ENCODE measurements at regions not wholly inside any gene's neighbourhood (a gene's known extent, or its start where the extent isn't known, plus 50 kb on each side); places are given as distances from the start of the nearest gene placed in this dataset.

GRCh38 chr2:191565647-191566198, 112.2 kb upstream of the NABP1 start:
- Histone ChIP-seq H3K4me3 (replicated peaks in 1 of 4; ENCODE audit: control extremely low read depth in 1 of 4, insufficient read depth in 1 of 4, low read depth in 3 of 4, low read length in 4 of 4) (no peak overlapping the region), H3K27me3 (ENCODE audit: control insufficient read depth, insufficient read depth, low read length) (no peaks in the 10 kb centered on the region), H3K4me2 (ENCODE audit: extremely low read depth, insufficient read depth, low read length) (no peak overlapping the region), H3K27ac (ENCODE audit: insufficient read depth, low read length) (no peak overlapping the region), H3K36me3 (ENCODE audit: control insufficient read depth, insufficient read depth, low read length) (no peaks in the 10 kb centered on the region), H3K9ac (ENCODE audit: insufficient read depth, low read length) (no peak overlapping the region), H4K20me1 (ENCODE audit: control insufficient read depth, extremely low read depth, insufficient read depth, low read length) (no peaks in the 10 kb centered on the region), H3K9me3 (ENCODE audit: control insufficient read depth, insufficient read depth, low read depth, low read length) (no peaks in the 10 kb centered on the region), H2AFZ (ENCODE audit: low read length) (no peak overlapping the region), H3K4me1 (ENCODE audit: control insufficient read depth, extremely low read depth, insufficient read depth, low read length) (no peaks in the 10 kb centered on the region), H3K79me2 (ENCODE audit: control insufficient read depth, insufficient read depth, low read length) (no peaks in the 10 kb centered on the region)
- TF ChIP-seq CTCF (conservative IDR thresholded peaks at IDR 0.05 in 1 of 2, IDR thresholded peaks at IDR 0.05 in 1 of 2; ENCODE audit: low read depth in 1 of 2, low read length in 2 of 2), result no peak
- no peak for TF ChIP-seq EZH2 (IDR thresholded peaks at IDR 0.05; ENCODE audit: low read length, missing control alignments)
- DNase-seq (ENCODE audit: low read depth in 2 of 2), result no peak

GRCh38 chr2:191566344-191566743, 111.6 kb upstream of the NABP1 start:
- DNase-seq (ENCODE audit: low read depth in 2 of 2), result peak; percentile 44 to 67
- TF ChIP-seq EZH2 (IDR thresholded peaks at IDR 0.05; ENCODE audit: low read length, missing control alignments) (no peak), CTCF (conservative IDR thresholded peaks at IDR 0.05 in 1 of 2, IDR thresholded peaks at IDR 0.05 in 1 of 2; ENCODE audit: low read depth in 1 of 2, low read length in 2 of 2) (peak; percentile 80 to 85)

GRCh38 chr2:191567206-191567605, 110.7 kb upstream of the NABP1 start:
- Histone ChIP-seq H3K9me3 (ENCODE audit: control insufficient read depth, insufficient read depth, low read depth, low read length) (no peaks in the 10 kb centered on the region), H2AFZ (ENCODE audit: low read length) (no peak overlapping the region), H3K4me2 (ENCODE audit: extremely low read depth, insufficient read depth, low read length) (no peak overlapping the region), H3K9ac (ENCODE audit: insufficient read depth, low read length) (no peak overlapping the region), H3K4me3 (replicated peaks in 1 of 4; ENCODE audit: control extremely low read depth in 1 of 4, insufficient read depth in 1 of 4, low read depth in 3 of 4, low read length in 4 of 4) (no peak overlapping the region), H3K27me3 (ENCODE audit: control insufficient read depth, insufficient read depth, low read length) (no peaks in the 10 kb centered on the region), H3K79me2 (ENCODE audit: control insufficient read depth, insufficient read depth, low read length) (no peaks in the 10 kb centered on the region), H3K4me1 (ENCODE audit: control insufficient read depth, extremely low read depth, insufficient read depth, low read length) (peaks cover 2% of the 10 kb centered on the region), H4K20me1 (ENCODE audit: control insufficient read depth, extremely low read depth, insufficient read depth, low read length) (no peaks in the 10 kb centered on the region), H3K36me3 (ENCODE audit: control insufficient read depth, insufficient read depth, low read length) (no peaks in the 10 kb centered on the region), H3K27ac (ENCODE audit: insufficient read depth, low read length) (no peak overlapping the region)
- DNase-seq (ENCODE audit: low read depth in 2 of 2), result no peak
- TF ChIP-seq CTCF (conservative IDR thresholded peaks at IDR 0.05 in 1 of 2, IDR thresholded peaks at IDR 0.05 in 1 of 2; ENCODE audit: low read depth in 1 of 2, low read length in 2 of 2), result no peak
- no peak for TF ChIP-seq EZH2 (IDR thresholded peaks at IDR 0.05; ENCODE audit: low read length, missing control alignments)

More at GRCh38 chr2:191566344-191566743, 111.6 kb upstream of the NABP1 start:
- Histone ChIP-seq H3K4me1 (ENCODE audit: control insufficient read depth, extremely low read depth, insufficient read depth, low read length) (no peaks in the 10 kb centered on the region), H3K4me2 (ENCODE audit: extremely low read depth, insufficient read depth, low read length) (no peak overlapping the region), H3K27ac (ENCODE audit: insufficient read depth, low read length) (no peak overlapping the region), H3K9ac (ENCODE audit: insufficient read depth, low read length) (no peak overlapping the region), H3K4me3 (replicated peaks in 1 of 4; ENCODE audit: control extremely low read depth in 1 of 4, insufficient read depth in 1 of 4, low read depth in 3 of 4, low read length in 4 of 4) (no peak overlapping the region), H4K20me1 (ENCODE audit: control insufficient read depth, extremely low read depth, insufficient read depth, low read length) (no peaks in the 10 kb centered on the region), H2AFZ (ENCODE audit: low read length) (no peak overlapping the region), H3K27me3 (ENCODE audit: control insufficient read depth, insufficient read depth, low read length) (no peaks in the 10 kb centered on the region), H3K79me2 (ENCODE audit: control insufficient read depth, insufficient read depth, low read length) (no peaks in the 10 kb centered on the region), H3K9me3 (ENCODE audit: control insufficient read depth, insufficient read depth, low read depth, low read length) (no peaks in the 10 kb centered on the region), H3K36me3 (ENCODE audit: control insufficient read depth, insufficient read depth, low read length) (no peaks in the 10 kb centered on the region)
